Activated CD4-positive, alpha-beta T cell treated with anti-CD3 and anti-CD28 coated beads for 48 hours (primary cell): ENCODE measurements at regions not wholly inside any gene's neighbourhood (a gene's known extent, or its start where the extent isn't known, plus 50 kb on each side); places are given as distances from the start of the nearest gene placed in this dataset.
"Not testable (repeated sequence)": the region's sequence is repeated elsewhere in the genome, so short reads cannot be mapped to it uniquely, and the experiment has no call there.

Experiments used
- DNase-seq: peaks from one replicate; pipeline ENCODE4 v3.0.0-alpha.2; 2020

DNA sequence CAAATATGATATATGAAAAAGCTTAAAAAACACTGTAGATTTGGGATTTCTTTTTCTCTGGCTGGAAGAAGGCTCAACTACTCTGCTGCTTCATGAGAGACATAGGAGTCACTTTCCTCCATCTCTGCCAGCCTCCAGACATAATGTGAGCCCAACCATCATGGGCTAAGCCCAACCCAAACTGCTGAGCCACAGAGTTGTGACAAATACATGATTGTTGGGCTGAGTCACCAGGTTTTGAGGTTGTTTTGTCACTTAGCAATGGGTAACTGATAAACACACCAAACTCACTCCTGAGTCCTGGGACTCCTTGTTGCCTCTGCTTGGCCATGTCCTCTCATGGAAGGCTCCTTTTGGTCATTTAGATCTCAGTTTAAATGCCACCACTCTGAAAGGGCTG, 381.8 kb upstream of the FZD8 start:
- no peak for DNase-seq

DNA sequence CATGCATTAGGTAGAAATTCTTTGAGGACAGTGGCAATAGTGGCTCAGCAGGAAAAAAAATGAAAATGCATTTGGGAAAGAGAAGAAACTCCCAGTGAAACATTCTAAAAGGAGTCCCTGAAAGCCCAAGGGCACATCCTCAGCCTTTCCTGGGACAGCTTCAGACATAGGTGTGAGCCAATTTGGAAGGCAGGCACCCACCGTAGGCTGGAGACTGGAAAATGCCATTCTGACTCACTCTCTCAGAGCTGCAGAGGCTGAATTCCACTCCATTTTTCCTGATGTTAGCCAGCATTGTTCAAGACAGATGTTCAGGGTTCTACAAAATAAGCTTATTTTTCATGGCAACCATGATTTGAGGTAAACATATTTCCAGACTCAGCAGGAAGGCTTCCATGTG, 379.0 kb upstream of the FZD8 start:
- no peak for DNase-seq

DNA sequence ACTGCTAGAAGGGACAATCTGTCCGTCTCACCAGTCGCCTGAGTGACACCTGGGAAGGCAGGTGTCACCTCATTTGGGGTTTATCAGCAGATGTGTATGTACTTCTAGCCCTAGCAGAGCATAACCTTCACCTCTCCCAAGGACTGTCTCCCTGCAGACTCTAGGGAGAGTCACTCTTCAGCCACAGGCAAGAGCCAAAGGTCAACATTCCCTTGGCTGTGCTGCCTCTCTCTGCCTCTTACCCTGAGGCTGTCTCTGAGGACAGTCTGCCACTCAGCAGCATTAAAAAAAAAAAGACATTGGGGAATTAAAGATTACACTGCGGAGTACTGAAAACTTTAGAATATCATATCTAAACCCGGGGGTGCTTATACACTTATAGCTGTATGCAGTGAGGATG, 377.7 kb upstream of the FZD8 start:
- no peak for DNase-seq

- no peak for DNase-seq
Observed at GRCh38 chr10:36018996-36019395, 376.9 kb upstream of the FZD8 start.

DNA sequence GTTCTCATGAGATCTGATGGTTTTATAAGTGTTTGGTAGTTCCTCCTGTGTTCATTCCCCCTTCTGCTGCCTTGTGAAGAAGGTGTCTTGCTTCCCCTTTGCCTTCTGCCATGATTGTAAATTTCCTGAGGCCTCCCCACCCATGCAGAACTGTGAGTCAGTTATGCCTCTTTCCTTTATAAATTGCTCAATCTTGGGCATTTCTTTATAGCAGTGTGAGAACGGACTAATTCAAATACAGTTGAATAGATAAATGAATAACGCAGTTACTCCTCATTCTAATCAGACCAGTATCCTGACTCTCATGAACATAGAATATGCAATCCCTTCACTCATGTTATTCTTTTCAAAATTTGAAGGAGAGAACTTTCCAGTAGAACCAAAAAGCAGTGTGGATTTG, 375.0 kb upstream of the FZD8 start:
- DNase-seq: no peak

GRCh38 chr10:36007369-36007768, 365.3 kb upstream of the FZD8 start:
- no peak for DNase-seq

- DNase-seq: no peak
Observed at GRCh38 chr10:36003688-36004087, 361.6 kb upstream of the FZD8 start.

DNA sequence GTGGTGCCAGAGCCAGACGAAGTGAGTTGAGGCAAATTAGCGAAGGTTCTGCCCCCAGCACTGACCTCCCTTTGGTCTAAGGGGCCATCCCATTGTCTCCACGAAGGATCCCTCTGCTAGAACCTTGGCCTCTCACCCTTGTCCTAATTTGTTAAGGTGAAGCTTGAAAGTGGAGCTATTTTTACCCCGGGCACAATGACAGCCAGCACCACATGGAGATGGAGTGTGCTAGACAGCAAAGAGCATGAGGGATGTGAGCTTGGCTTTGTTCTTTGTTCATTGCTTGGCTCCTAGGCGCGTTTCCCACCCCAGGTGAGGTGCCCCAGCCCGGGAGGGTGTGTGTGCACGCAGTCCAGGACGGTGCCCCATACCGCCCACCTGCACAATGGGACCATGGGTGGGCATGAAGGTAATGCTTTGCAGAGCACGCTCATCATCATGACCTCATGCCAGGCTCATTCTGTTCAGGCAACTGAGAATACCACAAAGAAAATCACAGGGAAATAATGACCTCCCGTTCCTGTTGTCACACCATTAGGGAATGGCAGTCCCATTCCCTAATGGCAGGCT, 361.0 kb upstream of the FZD8 start:
- no peak for DNase-seq

DNA sequence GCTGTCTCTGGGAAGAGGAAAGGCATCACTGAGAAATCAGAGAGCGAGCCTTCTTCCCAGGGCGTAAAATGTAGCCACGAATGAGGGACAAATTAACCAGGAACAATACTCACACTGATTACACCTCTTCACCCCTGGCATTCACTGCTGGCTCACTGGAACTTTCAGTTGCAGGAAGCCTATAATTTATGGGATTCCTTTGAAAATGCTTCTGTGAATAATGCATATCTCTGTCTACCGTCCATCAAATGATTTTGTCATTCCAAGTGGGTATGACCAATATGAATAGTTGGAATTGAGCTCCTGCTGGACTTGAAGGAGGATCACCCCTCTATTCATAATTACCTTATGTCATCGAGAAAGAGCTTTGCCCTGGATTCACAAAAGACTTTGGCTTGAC, 360.3 kb upstream of the FZD8 start:
- no peak for DNase-seq

GRCh38 chr10:36000754-36001153, 358.7 kb upstream of the FZD8 start:
- not testable (repeated sequence) for DNase-seq

DNA sequence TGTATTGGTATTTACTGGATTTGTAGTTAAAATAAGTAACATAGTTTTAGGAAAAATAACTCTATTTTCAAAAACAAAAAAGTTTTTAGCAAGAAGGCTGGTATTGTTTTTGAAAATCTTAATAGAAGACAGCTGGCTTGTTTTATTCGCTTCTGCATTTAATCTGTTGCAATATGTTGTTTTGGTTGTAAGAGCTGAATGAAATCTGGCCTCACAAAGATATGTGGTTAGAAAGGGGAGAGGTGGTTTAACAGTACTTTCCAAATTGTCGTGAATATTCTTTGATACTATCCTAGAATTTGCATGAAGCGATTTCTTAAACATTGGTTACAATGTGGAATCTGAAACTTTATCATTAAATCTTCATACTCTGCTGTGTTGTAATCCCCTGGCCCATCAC, 355.9 kb upstream of the FZD8 start:
- no peak for DNase-seq

DNA sequence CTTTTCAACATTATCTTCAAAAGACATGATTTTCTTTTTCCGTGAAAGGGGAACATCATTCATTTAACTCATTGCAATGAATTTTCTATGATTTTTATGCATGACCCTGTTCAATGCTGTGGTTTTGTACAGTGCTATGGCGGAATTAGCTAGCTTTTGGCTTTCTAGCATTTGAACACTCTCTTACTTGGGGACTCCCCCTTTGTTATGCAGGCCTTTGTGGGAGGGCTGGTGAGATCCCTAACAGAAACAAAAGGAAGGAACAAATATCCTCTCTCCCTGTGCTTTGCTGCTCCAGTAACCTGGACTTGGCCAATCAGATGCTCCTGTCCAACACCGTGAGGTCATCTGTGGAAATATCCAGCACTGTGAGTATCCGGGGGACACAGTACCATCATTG, 353.4 kb upstream of the FZD8 start:
- no peak for DNase-seq

DNA sequence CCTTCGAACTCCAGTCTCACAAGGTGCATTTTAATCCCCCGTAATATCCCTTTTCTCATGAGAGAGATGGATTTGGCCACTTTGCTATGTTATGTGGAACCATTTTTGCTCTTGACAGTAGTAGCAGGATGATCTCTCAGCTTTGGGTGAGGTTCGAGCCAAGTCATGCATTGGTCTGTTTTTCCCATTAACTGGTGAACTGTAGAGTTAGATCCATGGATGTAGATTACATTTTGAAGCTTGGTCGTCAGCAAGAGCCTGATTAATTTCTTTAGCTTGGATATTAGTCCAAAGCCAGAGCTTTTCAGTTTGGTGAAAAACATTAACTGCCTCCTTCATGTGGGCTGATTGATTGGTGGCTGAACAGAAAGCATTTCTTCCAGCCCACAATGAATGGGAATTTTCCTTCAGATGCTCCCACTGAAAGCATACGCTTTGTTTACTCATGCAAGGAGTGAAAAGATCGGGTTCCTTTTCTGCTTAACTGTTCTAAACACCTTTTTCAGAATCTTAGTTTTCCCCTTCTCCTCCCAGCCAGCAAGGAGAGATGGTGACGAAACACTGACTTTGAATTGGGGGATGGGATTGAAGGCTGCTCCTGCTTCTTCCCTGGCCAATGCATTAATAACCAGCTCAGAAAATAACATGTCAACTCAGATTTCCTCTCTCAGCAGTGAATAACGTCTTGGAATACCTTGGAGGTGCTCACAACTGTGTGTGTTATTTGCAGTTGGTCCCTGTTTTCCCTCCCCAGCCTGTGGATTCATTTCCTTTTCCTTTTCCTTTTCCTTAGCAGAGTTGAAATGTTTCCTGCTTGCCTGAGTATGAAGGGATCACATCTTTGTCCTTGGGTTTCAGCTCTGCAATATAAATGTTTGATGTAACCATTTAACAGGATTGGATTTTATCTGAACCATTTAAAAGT, 351.8 kb upstream of the FZD8 start:
- DNase-seq: no peak

DNA sequence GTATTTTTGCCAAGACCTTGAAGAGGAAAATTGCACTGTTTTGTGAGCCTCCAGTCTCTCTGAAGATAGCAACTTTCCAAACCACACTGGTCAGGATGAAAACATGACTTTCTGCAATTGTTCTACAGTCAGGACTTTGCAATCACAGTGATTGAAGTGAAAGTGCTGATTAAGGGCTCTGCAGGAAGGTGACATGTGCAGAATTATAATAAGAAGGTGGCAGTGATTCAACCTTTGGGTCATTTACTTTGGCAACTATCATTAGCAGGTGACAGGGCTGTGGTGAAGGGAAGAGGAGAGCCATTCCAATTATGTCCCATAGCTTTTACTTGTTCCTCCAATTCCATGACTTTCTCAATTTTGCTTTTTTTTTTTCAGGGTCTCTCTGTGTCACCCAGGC, 350.0 kb upstream of the FZD8 start:
- DNase-seq: no peak

GRCh38 chr10:35986756-35987502, 344.8 kb upstream of the FZD8 start:
- DNase-seq: no peak

DNA sequence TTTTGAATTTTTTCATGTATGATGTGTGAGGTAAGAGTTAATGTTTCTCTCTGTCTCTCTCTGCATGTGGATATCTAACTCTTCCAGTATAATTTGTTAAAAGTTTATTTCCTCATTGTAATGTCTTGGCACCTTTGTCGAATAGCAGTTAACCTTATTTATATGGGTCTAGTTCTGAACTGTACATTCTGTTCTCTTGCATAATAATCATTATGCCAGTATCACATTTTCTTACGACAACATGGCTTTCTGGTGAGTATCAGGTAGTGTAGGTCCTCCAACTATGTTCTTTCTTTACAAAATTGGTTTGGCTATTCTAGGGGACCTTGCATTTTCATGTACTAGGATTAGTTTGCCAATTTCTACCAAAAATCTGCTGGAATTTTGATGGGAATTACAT, 337.0 kb upstream of the FZD8 start:
- DNase-seq: no peak

GRCh38 chr10:35973912-35974591, 332.0 kb upstream of the FZD8 start:
- not testable (repeated sequence) for DNase-seq

- DNase-seq: no peak
Observed at GRCh38 chr10:35972275-35972674, 330.2 kb upstream of the FZD8 start.

- no peak for DNase-seq
Observed at GRCh38 chr10:35971397-35971796, 329.3 kb upstream of the FZD8 start.

DNA sequence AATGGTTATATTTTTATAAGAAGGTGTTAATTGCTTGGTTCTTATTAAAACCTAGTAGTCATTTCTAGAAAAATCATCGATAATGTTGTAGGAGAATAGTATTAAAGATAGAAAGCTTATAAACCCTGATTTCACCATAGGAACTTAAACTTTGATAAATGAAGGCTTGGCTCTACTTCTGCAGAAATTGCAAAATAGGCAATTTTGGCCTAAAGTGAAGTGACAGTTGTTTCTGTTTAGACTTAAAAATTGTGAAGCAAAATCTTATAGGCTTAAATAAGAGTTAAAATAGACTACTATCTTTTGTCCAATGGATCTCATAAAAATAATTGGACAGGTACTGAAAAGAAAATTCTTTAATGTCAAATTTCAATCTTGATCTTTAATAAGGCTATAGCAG, 321.6 kb upstream of the FZD8 start:
- DNase-seq: no peak

- DNase-seq: no peak
Observed at GRCh38 chr10:35961501-35961900, 319.4 kb upstream of the FZD8 start.

DNA sequence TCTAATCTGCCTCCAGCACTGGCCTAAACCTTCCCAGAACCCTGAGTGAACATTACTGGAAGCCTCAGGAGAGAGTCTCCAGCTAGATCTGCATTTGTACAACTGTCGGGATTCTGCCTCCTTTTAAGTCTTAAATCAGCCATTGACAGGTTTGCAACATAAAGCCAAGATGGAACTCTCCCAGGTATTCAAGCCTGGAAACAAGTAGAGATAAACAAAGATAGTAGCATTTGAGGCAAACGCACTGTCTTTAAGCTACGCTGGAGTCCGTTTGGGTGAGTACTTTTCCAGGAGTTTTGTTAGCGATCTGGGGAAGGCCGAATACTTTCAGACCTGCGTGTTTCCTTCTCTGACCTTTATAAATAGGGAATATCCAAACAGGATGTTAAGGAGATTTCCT, 317.2 kb upstream of the FZD8 start:
- DNase-seq: no peak

DNA sequence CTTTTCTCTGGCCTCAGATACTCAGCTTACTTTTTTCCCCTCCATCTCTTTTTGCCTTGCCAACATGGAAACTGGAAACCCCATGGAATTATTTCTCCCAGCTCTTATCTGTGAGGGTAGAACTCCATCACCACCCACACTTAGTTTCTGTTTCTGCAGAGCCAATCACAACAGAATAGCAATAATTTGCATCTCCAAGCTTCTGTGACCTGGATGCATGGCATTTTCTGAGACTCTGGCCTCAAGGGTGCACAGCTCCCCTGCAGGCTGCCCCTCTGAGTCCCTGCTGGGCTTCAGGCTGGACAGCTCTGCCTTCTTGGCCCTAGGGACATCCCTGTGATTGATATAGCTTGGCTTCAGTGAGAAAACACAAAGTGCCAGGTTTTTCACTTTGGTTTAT, 316.5 kb upstream of the FZD8 start:
- DNase-seq: not testable (repeated sequence)
